Hepatocyte (in vitro differentiated cells): ENCODE measurements at regions not wholly inside any gene's neighbourhood (a gene's known extent, or its start where the extent isn't known, plus 50 kb on each side); places are given as distances from the start of the nearest gene placed in this dataset.

Experiments
- DNase-seq: peaks from one replicate; pipeline ENCODE4 v3.0.0-alpha.2; 2016; ENCODE audit warnings: low spot score
- H2AFZ ChIP-seq: fragments of 200-600 bp; sonication (generic); 2 replicates; pipeline ENCODE4 v1.6.0; 2016; ENCODE audit warnings: antibody characterized with exemption, mild to moderate bottlenecking
- H3K27ac ChIP-seq: fragments of 200-600 bp; sonication (generic); 2 replicates; pipeline ENCODE4 v1.5.1; 2016; ENCODE audit warnings: mild to moderate bottlenecking
- H3K27me3 ChIP-seq: fragments of 200-600 bp; sonication (generic); 2 replicates; pipeline ENCODE4 v1.6.1; 2016
- H3K36me3 ChIP-seq: fragments of 200-600 bp; sonication (generic); replicated peaks from 2 replicates; pipeline ENCODE4 v1.5.1; 2016; ENCODE audit warnings: low read depth; ENCODE audit not compliant: insufficient read depth
- H3K4me1 ChIP-seq: fragments of 200-600 bp; sonication (generic); 2 replicates; pipeline ENCODE4 v1.5.1; 2016; ENCODE audit warnings: mild to moderate bottlenecking, moderate library complexity; ENCODE audit not compliant: insufficient read depth
- H3K4me2 ChIP-seq: fragments of 200-600 bp; sonication (generic); 2 replicates; pipeline ENCODE4 v1.6.0; 2016
- H3K4me3 ChIP-seq: fragments of 200-600 bp; sonication (generic); 2 replicates; pipeline ENCODE4 v1.5.1; 2016; ENCODE audit warnings: mild to moderate bottlenecking
- H3K79me2 ChIP-seq: fragments of 200-600 bp; sonication (generic); 2 replicates; pipeline ENCODE4 v1.6.0; 2017; ENCODE audit warnings: mild to moderate bottlenecking
- H3K9me2 ChIP-seq: fragments of 200-600 bp; sonication (generic); replicated peaks from 2 replicates; pipeline ENCODE4 v1.6.0; 2017; ENCODE audit warnings: mild to moderate bottlenecking; ENCODE audit not compliant: insufficient read depth
- H3K9me3 ChIP-seq: fragments of 200-600 bp; sonication (generic); 2 replicates; pipeline ENCODE4 v1.5.1; 2016; ENCODE audit warnings: low read depth, mild to moderate bottlenecking
- H4K20me1 ChIP-seq: fragments of 200-600 bp; sonication (generic); 2 replicates; pipeline ENCODE4 v1.6.0; 2016; ENCODE audit warnings: mild to moderate bottlenecking; ENCODE audit not compliant: insufficient read depth, poor library complexity, severe bottlenecking
- EZH2 ChIP-seq: fragments of 200-600 bp; sonication (generic); IDR thresholded peaks from 2 replicates; pipeline ENCODE4 v1.6.1; 2016; ENCODE audit warnings: antibody characterized with exemption, mild to moderate bottlenecking, borderline replicate concordance
- EZH2phosphoT487 ChIP-seq: fragments of 200-600 bp; sonication (generic); IDR thresholded peaks from one replicate; pipeline ENCODE4 v1.6.1; 2018; ENCODE audit warnings: antibody characterized with exemption, mild to moderate bottlenecking, low read depth, moderate library complexity; ENCODE audit not compliant: unreplicated experiment, severe bottlenecking
- WGBS: methylation state at CpG from one replicate; pipeline ENCODE4 v1.1.6; 2016; ENCODE audit warnings: low lambda C conversion rate; ENCODE audit errors: missing lambda C conversion rate; 5-methylcytosine and 5-hydroxymethylcytosine counted together
- TF ChIP-seq, protein P1 (sequence below): fragments of 200-600 bp; sonication (generic); IDR thresholded peaks from 2 replicates; pipeline ENCODE4 v1.5.1; 2016; ENCODE audit warnings: antibody characterized with exemption, mild to moderate bottlenecking; ENCODE audit not compliant: poor library complexity

- no peak overlapping the region for H3K4me3 ChIP-seq
These were observed 211.6 kb upstream of the TAPT1 start for GRCh38 chr4:16437836-16438235.

GRCh38 chr4:16431866-16432265 lies 205.6 kb upstream of the TAPT1 start:
- no peaks in the 10 kb centered on the region for H4K20me1 ChIP-seq
- TF ChIP-seq EZH2 (no peak), EZH2phosphoT487 (no peak)
- TF ChIP-seq, protein P1, sequence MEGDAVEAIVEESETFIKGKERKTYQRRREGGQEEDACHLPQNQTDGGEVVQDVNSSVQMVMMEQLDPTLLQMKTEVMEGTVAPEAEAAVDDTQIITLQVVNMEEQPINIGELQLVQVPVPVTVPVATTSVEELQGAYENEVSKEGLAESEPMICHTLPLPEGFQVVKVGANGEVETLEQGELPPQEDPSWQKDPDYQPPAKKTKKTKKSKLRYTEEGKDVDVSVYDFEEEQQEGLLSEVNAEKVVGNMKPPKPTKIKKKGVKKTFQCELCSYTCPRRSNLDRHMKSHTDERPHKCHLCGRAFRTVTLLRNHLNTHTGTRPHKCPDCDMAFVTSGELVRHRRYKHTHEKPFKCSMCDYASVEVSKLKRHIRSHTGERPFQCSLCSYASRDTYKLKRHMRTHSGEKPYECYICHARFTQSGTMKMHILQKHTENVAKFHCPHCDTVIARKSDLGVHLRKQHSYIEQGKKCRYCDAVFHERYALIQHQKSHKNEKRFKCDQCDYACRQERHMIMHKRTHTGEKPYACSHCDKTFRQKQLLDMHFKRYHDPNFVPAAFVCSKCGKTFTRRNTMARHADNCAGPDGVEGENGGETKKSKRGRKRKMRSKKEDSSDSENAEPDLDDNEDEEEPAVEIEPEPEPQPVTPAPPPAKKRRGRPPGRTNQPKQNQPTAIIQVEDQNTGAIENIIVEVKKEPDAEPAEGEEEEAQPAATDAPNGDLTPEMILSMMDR: no peak
- no peaks in the 10 kb centered on the region for H3K27me3 ChIP-seq
- no peak overlapping the region for H3K4me2 ChIP-seq
- H3K4me1 ChIP-seq: no peaks in the 10 kb centered on the region
- no peak overlapping the region for H3K4me3 ChIP-seq
- no peaks in the 10 kb centered on the region for H3K79me2 ChIP-seq
- H3K27ac ChIP-seq: no peak overlapping the region
- H3K9me2 ChIP-seq: no peaks in the 10 kb centered on the region
- no peak for DNase-seq
- no peaks in the 10 kb centered on the region for H3K9me3 ChIP-seq
- H3K36me3 ChIP-seq: no peaks in the 10 kb centered on the region
- H2AFZ ChIP-seq: no peak overlapping the region

More at GRCh38 chr4:16437836-16438235, 211.6 kb upstream of the TAPT1 start:
- Histone ChIP-seq H4K20me1 (no peaks in the 10 kb centered on the region), H3K9me3 (no peaks in the 10 kb centered on the region), H3K4me1 (no peaks in the 10 kb centered on the region), H3K9me2 (no peaks in the 10 kb centered on the region), H3K27me3 (peaks cover 7% of the 10 kb centered on the region), H3K79me2 (no peaks in the 10 kb centered on the region), H3K36me3 (no peaks in the 10 kb centered on the region), H2AFZ (no peak overlapping the region), H3K27ac (no peak overlapping the region), H3K4me2 (no peak overlapping the region)
- WGBS: 71% methylated on average over 2 of the region's 2 CpGs
- no peak for TF ChIP-seq EZH2phosphoT487
- TF ChIP-seq, protein P1: no peak
- TF ChIP-seq EZH2: no peak
- no peak for DNase-seq

DNA sequence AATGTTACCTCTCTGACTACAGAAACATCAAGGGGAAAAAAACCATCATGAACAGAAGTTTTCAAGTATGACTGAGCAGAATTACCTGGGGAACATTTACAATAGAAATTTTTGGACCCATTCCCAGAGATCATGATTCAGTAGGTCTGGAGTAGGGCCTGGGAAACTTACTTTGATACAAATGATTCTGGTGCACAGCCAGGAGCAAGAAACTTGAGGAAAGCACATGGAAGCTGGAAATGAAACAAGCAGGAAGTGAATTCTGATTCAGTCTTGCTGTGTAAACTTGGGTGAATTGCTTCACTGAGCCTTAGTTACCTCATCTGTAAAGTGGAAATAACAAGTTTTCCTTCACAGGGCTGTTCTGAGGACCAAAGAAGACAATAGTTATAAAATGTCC lies 192.5 kb upstream of the TAPT1 start:
- Histone ChIP-seq H3K79me2 (no peaks in the 10 kb centered on the region), H4K20me1 (no peaks in the 10 kb centered on the region), H3K4me1 (no peaks in the 10 kb centered on the region), H3K4me2 (no peak overlapping the region), H3K9me3 (no peaks in the 10 kb centered on the region), H2AFZ (no peak overlapping the region), H3K27me3 (no peaks in the 10 kb centered on the region), H3K27ac (no peak overlapping the region), H3K4me3 (no peak overlapping the region), H3K36me3 (no peaks in the 10 kb centered on the region), H3K9me2 (no peaks in the 10 kb centered on the region)
- TF ChIP-seq EZH2phosphoT487 (no peak), EZH2 (no peak)
- TF ChIP-seq, protein P1: no peak
- no peak for DNase-seq

GRCh38 chr4:16417198-16417597 lies 190.9 kb upstream of the TAPT1 start:
- Histone ChIP-seq H3K9me3 (no peaks in the 10 kb centered on the region), H3K36me3 (no peaks in the 10 kb centered on the region), H3K4me1 (no peaks in the 10 kb centered on the region), H4K20me1 (no peaks in the 10 kb centered on the region), H3K9me2 (no peaks in the 10 kb centered on the region), H3K79me2 (no peaks in the 10 kb centered on the region), H3K27me3 (no peaks in the 10 kb centered on the region), H3K4me2 (no peak overlapping the region), H3K27ac (no peak overlapping the region), H3K4me3 (no peak overlapping the region), H2AFZ (no peak overlapping the region)
- WGBS: 88% methylated on average over 4 of the region's 4 CpGs
- TF ChIP-seq EZH2phosphoT487 (no peak), EZH2 (no peak)
- TF ChIP-seq, protein P1: no peak
- DNase-seq: no peak
